Right atrium auricular region (tissue), 2 donors: ENCODE measurements at regions not wholly inside any gene's neighbourhood (a gene's known extent, or its start where the extent isn't known, plus 50 kb on each side); places are given as distances from the start of the nearest gene placed in this dataset.

Source experiments
- DNase-seq: peaks from one replicate; pipeline ENCODE4 v3.0.0-alpha.2; 2019; ENCODE audit warnings: low spot score
- H3K27ac ChIP-seq, 2 donors: fragments of 200-600 bp; sonication (generic); 1 replicate in 1 of 2; 2 replicates in 1 of 2; pipeline ENCODE4 v1.5.1; 2016 to 2019
- H3K27me3 ChIP-seq, 2 donors: fragments of 200-600 bp; sonication (generic); one replicate each; pipeline versions ENCODE4 v1.5.1 to v1.6.0; 2017 to 2019
- H3K36me3 ChIP-seq: fragments of 200-600 bp; sonication (generic); one replicate; pipeline ENCODE4 v1.5.1; 2016
- H3K4me1 ChIP-seq, 2 donors: fragments of 200-600 bp; sonication (generic); one replicate each; pipeline versions ENCODE4 v1.5.1 to v1.6.0; 2017 to 2019
- H3K4me3 ChIP-seq, 2 donors: fragments of 200-600 bp; sonication (generic); 1 replicate in 1 of 2; 2 replicates in 1 of 2; pipeline ENCODE4 v1.5.1; 2017 to 2019; ENCODE audit warnings: mild to moderate bottlenecking in 1 of 2, moderate library complexity in 1 of 2
- H3K9me3 ChIP-seq, 2 donors: fragments of 200-600 bp; sonication (generic); one replicate each; pipeline ENCODE4 v1.5.1; 2019
- CTCF ChIP-seq, 2 donors: fragments of 200-600 bp; sonication (generic); IDR thresholded peaks; one replicate each; pipeline ENCODE4 v1.5.1; 2019; ENCODE audit warnings: antibody characterized with exemption in 2 of 2

- DNase-seq = peak; percentile 40
- Histone ChIP-seq H3K4me3 (no peak overlapping the region), H3K27me3 (no peaks in the 10 kb centered on the region), H3K27ac (no peak overlapping the region), H3K4me1 (no peaks in the 10 kb centered on the region), H3K36me3 (no peaks in the 10 kb centered on the region), H3K9me3 (no peaks in the 10 kb centered on the region)
- no peak for TF ChIP-seq CTCF (IDR thresholded peaks at IDR 0.05)
Measured at GRCh38 chr5:1707467-1707866, 92.2 kb downstream of the MRPL36 start.

- Histone ChIP-seq H3K27me3 (no peaks in the 10 kb centered on the region), H3K9me3 (no peaks in the 10 kb centered on the region), H3K36me3 (no peaks in the 10 kb centered on the region), H3K4me3 (no peak overlapping the region), H3K4me1 (no peaks in the 10 kb centered on the region), H3K27ac (no peak overlapping the region)
- DNase-seq = no peak
- TF ChIP-seq CTCF (IDR thresholded peaks at IDR 0.05) = no peak
Measured at GRCh38 chr5:1706428-1706827, 93.2 kb downstream of the MRPL36 start.

GRCh38 chr5:1706021-1706420 is 93.6 kb downstream of the MRPL36 start:
- no peaks in the 10 kb centered on the region for H3K27me3 ChIP-seq

GRCh38 chr5:1704676-1705075 is 95.0 kb downstream of the MRPL36 start:
- Histone ChIP-seq H3K4me1 (no peaks in the 10 kb centered on the region), H3K9me3 (no peaks in the 10 kb centered on the region), H3K4me3 (no peak overlapping the region), H3K27ac (no peak overlapping the region), H3K27me3 (no peaks in the 10 kb centered on the region), H3K36me3 (no peaks in the 10 kb centered on the region)
- no peak for TF ChIP-seq CTCF (IDR thresholded peaks at IDR 0.05)
- DNase-seq = peak; percentile 47

More at GRCh38 chr5:1706021-1706420, 93.6 kb downstream of the MRPL36 start:
- H3K27ac ChIP-seq = no peak overlapping the region
- H3K9me3 ChIP-seq = no peaks in the 10 kb centered on the region
- no peak overlapping the region for H3K4me3 ChIP-seq
- peak; percentile 44 for DNase-seq
- TF ChIP-seq CTCF (IDR thresholded peaks at IDR 0.05) = no peak
- no peaks in the 10 kb centered on the region for H3K4me1 ChIP-seq
- no peaks in the 10 kb centered on the region for H3K36me3 ChIP-seq

- H3K4me1 ChIP-seq = no peaks in the 10 kb centered on the region
- TF ChIP-seq CTCF (IDR thresholded peaks at IDR 0.05) = no peak
- no peaks in the 10 kb centered on the region for H3K9me3 ChIP-seq
- H3K27ac ChIP-seq = no peak overlapping the region
- no peaks in the 10 kb centered on the region for H3K27me3 ChIP-seq
- H3K36me3 ChIP-seq = no peaks in the 10 kb centered on the region
- H3K4me3 ChIP-seq = no peak overlapping the region
- DNase-seq = no peak
Measured at GRCh38 chr5:1704266-1704665, 95.4 kb downstream of the MRPL36 start.

- Histone ChIP-seq H3K27me3 (no peaks in the 10 kb centered on the region), H3K4me3 (no peak overlapping the region), H3K9me3 (no peaks in the 10 kb centered on the region), H3K27ac (no peak overlapping the region), H3K4me1 (no peaks in the 10 kb centered on the region), H3K36me3 (no peaks in the 10 kb centered on the region)
- no peak for TF ChIP-seq CTCF (IDR thresholded peaks at IDR 0.05)
- DNase-seq = no peak
Measured at GRCh38 chr5:1703352-1704050, 96.1 kb downstream of the MRPL36 start.
